NT2/D1 (cell line): ENCODE measurements at regions not wholly inside any gene's neighbourhood (a gene's known extent, or its start where the extent isn't known, plus 50 kb on each side); places are given as distances from the start of the nearest gene placed in this dataset.

ENCODE experiments used
- SUZ12 ChIP-seq: IDR thresholded peaks from 2 replicates; pipeline ENCODE4 v1.6.1; 2011; ENCODE audit not compliant: insufficient read length, insufficient read depth; ENCODE audit errors: extremely low read depth
- ZNF274 ChIP-seq: IDR thresholded peaks from 2 replicates; pipeline ENCODE4 v1.6.1; 2011; ENCODE audit warnings: mild to moderate bottlenecking, low read depth, low read length

- TF ChIP-seq ZNF274 (no peak), SUZ12 (no peak)
Measured at GRCh38 chr14:86815341-86815740, 1177.6 kb downstream of the GALC start.
